Liver (tissue), 8 donors: ENCODE measurements at regions not wholly inside any gene's neighbourhood (a gene's known extent, or its start where the extent isn't known, plus 50 kb on each side); places are given as distances from the start of the nearest gene placed in this dataset.
A peak's percentile ranks its signal among the peaks of the same experiment; 100 is the strongest.

Experiments
- DNase-seq: peaks from one replicate; pipeline ENCODE4 v3.0.0-alpha.2; 2017; ENCODE audit warnings: low spot score
- H3K27ac ChIP-seq, 2 donors: one replicate each; pipeline ENCODE4 v1.7.0; 2013; ENCODE audit warnings: inconsistent platforms in 2 of 2, low read length in 2 of 2, control low read depth in 1 of 2, low read depth in 1 of 2, mild to moderate bottlenecking in 1 of 2
- H3K27me3 ChIP-seq, 4 donors: one replicate each; pipeline versions ENCODE4 v1.6.1 to v1.7.0; 2013; ENCODE audit warnings: low read length in 3 of 4, inconsistent platforms in 1 of 4, mild to moderate bottlenecking in 1 of 4, moderate library complexity in 1 of 4; ENCODE audit not compliant: control insufficient read depth in 4 of 4, insufficient read depth in 4 of 4
- H3K36me3 ChIP-seq, 4 donors: one replicate each; pipeline versions ENCODE4 v1.6.1 to v1.7.0; 2013; ENCODE audit warnings: low read length in 3 of 4, mild to moderate bottlenecking in 3 of 4, low read depth in 1 of 4, moderate library complexity in 1 of 4; ENCODE audit not compliant: control insufficient read depth in 4 of 4, insufficient read depth in 3 of 4
- H3K4me1 ChIP-seq, 4 donors: one replicate each; pipeline versions ENCODE4 v1.6.1 to v1.7.0; 2013; ENCODE audit warnings: low read length in 3 of 4, mild to moderate bottlenecking in 3 of 4, moderate library complexity in 1 of 4; ENCODE audit not compliant: control insufficient read depth in 4 of 4, insufficient read depth in 4 of 4
- H3K4me3 ChIP-seq, 3 donors: one replicate each; pipeline versions ENCODE4 v1.6.1 to v1.7.0; 2013; ENCODE audit warnings: low read length in 3 of 3, control low read depth in 1 of 3, low read depth in 1 of 3, mild to moderate bottlenecking in 1 of 3
- H3K9ac ChIP-seq, 2 donors: one replicate each; pipeline ENCODE4 v1.7.0; 2013; ENCODE audit warnings: low read length in 2 of 2, mild to moderate bottlenecking in 2 of 2, moderate library complexity in 2 of 2, control low read depth in 1 of 2, low read depth in 1 of 2
- H3K9me3 ChIP-seq, 4 donors: one replicate each; pipeline versions ENCODE4 v1.6.1 to v1.7.0; 2013; ENCODE audit warnings: low read length in 3 of 4; ENCODE audit not compliant: control insufficient read depth in 4 of 4
- ATF3 ChIP-seq: IDR thresholded peaks from 2 replicates; pipeline ENCODE4 v1.6.1; 2016; ENCODE audit warnings: antibody characterized with exemption
- CTCF ChIP-seq: fragments of 150-350 bp; IDR thresholded peaks from 2 replicates; pipeline ENCODE4 v1.5.1; 2017; ENCODE audit warnings: improper control_type of control experiment, low read depth, low read length; ENCODE audit not compliant: missing input control
- EGR1 ChIP-seq, 2 donors: IDR thresholded peaks; 2 replicates each; pipeline ENCODE4 v1.6.1; 2016 to 2018; ENCODE audit warnings: antibody characterized with exemption in 2 of 2, low read depth in 2 of 2
- FOXA1 ChIP-seq: IDR thresholded peaks from 2 replicates; pipeline ENCODE4 v1.6.1; 2016; ENCODE audit warnings: antibody characterized with exemption
- FOXA2 ChIP-seq: IDR thresholded peaks from 2 replicates; pipeline ENCODE4 v1.6.1; 2016; ENCODE audit warnings: antibody characterized with exemption
- HNF4A ChIP-seq, 2 donors: conservative IDR thresholded peaks; 2 replicates each; pipeline ENCODE4 v1.6.1; 2016; ENCODE audit warnings: antibody characterized with exemption in 2 of 2, mild to moderate bottlenecking in 2 of 2
- HNF4G ChIP-seq: IDR thresholded peaks from 2 replicates; pipeline ENCODE4 v1.6.1; 2016; ENCODE audit warnings: antibody characterized with exemption
- MAX ChIP-seq: IDR thresholded peaks from 2 replicates; pipeline ENCODE4 v1.6.1; 2016; ENCODE audit warnings: antibody characterized with exemption
- RAD21 ChIP-seq, 2 donors: IDR thresholded peaks; 2 replicates each; pipeline ENCODE4 v1.6.1; 2016; ENCODE audit warnings: antibody characterized with exemption in 2 of 2, mild to moderate bottlenecking in 2 of 2
- REST ChIP-seq: IDR thresholded peaks from 2 replicates; pipeline ENCODE4 v1.6.1; 2016; ENCODE audit warnings: antibody characterized with exemption, mild to moderate bottlenecking
- RXRA ChIP-seq, 2 donors: IDR thresholded peaks; 2 replicates each; pipeline ENCODE4 v1.6.1; 2017 to 2018; ENCODE audit warnings: antibody characterized with exemption in 2 of 2, mild to moderate bottlenecking in 1 of 2
- TAF1 ChIP-seq: conservative IDR thresholded peaks from 2 replicates; pipeline ENCODE4 v1.6.1; 2016; ENCODE audit warnings: antibody characterized with exemption, mild to moderate bottlenecking
- WGBS: extraction: QIAGEN DNeasy Blood & Tissue Kit; methylation state at CpG from one replicate; pipeline ENCODE4 v1.1.7; 2013; 5-methylcytosine and 5-hydroxymethylcytosine counted together
- TF ChIP-seq, protein P1 (sequence below): IDR thresholded peaks from 2 replicates; pipeline ENCODE4 v1.6.1; 2016; ENCODE audit warnings: antibody characterized with exemption
- donor health status: healthy.
- donor health status: healthy.
- donor health status: healthy.
- donor health status: healthy.
- donor health status: healthy.

GRCh38 chr16:85181739-85182129 lies 69.5 kb upstream of the CIBAR2 start (continued):
- TF ChIP-seq ATF3 = no peak
- TF ChIP-seq, protein P1, sequence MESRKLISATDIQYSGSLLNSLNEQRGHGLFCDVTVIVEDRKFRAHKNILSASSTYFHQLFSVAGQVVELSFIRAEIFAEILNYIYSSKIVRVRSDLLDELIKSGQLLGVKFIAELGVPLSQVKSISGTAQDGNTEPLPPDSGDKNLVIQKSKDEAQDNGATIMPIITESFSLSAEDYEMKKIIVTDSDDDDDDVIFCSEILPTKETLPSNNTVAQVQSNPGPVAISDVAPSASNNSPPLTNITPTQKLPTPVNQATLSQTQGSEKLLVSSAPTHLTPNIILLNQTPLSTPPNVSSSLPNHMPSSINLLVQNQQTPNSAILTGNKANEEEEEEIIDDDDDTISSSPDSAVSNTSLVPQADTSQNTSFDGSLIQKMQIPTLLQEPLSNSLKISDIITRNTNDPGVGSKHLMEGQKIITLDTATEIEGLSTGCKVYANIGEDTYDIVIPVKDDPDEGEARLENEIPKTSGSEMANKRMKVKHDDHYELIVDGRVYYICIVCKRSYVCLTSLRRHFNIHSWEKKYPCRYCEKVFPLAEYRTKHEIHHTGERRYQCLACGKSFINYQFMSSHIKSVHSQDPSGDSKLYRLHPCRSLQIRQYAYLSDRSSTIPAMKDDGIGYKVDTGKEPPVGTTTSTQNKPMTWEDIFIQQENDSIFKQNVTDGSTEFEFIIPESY = no peak
- peak; percentile 58 for TF ChIP-seq HNF4G
- TF ChIP-seq RXRA (IDR thresholded peaks at IDR 0.05) = peak; percentile 56 to 88

- Histone ChIP-seq H3K4me1 (peaks cover 7 to 15% (median 11%) of the 10 kb centered on the region in 4 donors), H3K27me3 (no peaks in the 10 kb centered on the region), H3K9me3 (peaks cover 0 to 4% (median 2%) of the 10 kb centered on the region in 4 donors), H3K27ac (no peak overlapping the region), H3K36me3 (peaks cover 0 to 3% (median 0%) of the 10 kb centered on the region in 4 donors), H3K9ac (no peak overlapping the region), H3K4me3 (no peak overlapping the region)
- WGBS = 94% methylated on average over 11 of the region's 11 CpGs
- DNase-seq = no peak
- TF ChIP-seq ATF3 = no peak
- TF ChIP-seq TAF1 = no peak
These were observed 70.0 kb upstream of the CIBAR2 start for GRCh38 chr16:85182286-85182685.

DNA sequence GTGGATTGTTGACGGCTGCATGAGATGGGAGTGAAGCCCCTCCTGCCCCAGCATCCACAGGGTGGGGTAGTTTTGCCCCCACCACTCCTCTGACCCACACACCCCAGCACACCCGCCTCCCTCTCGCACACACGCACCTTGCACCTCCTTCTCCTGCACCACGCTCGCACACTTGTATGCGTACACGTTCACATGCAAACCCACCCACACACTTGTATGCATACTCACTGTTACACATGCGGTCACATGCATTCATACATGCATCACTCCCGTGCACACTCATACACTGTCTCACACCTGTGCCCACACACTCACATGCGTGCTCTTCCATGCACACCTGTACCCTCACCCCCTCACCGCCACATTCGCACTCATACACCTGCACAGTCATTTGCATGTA lies 70.5 kb upstream of the CIBAR2 start:
- Histone ChIP-seq H3K4me3 (no peak overlapping the region), H3K36me3 (peaks cover 0 to 3% (median 0%) of the 10 kb centered on the region in 4 donors), H3K4me1 (peaks cover 7 to 15% (median 11%) of the 10 kb centered on the region in 4 donors), H3K9ac (no peak overlapping the region), H3K9me3 (peaks cover 0 to 4% (median 2%) of the 10 kb centered on the region in 4 donors), H3K27me3 (no peaks in the 10 kb centered on the region), H3K27ac (no peak overlapping the region)
- DNase-seq = no peak
- WGBS = 96% methylated on average over 13 of the region's 13 CpGs
- no peak for TF ChIP-seq FOXA2
- no peak for TF ChIP-seq HNF4G
- no peak for TF ChIP-seq CTCF
- TF ChIP-seq ATF3 = no peak
- no peak for TF ChIP-seq FOXA1
- TF ChIP-seq HNF4A (conservative IDR thresholded peaks at IDR 0.05) = no peak
- TF ChIP-seq EGR1 (IDR thresholded peaks at IDR 0.05; ENCODE audit: low read depth in 2 of 2) = no peak

DNA sequence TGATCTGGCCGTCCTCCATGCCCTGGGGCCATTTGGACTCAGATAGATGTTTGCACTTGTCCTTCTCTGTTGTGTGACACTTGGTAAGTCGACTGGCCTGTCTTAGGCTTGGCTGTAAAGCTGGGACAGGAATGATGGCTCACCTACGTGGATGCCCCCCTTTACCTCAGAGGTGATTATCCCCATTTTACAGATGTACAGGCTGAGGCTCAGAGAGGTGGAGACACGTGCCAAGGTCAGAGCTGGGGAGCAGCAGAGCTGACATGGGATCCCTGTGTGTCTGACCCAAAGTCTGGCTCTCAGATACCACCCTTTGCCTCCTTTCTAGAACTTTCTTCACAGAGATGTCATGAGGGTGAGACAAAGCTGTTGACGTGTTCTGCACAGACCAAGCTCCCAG lies 71.3 kb upstream of the CIBAR2 start:
- H3K4me1 ChIP-seq = peaks cover 7 to 15% (median 11%) of the 10 kb centered on the region in 4 donors
- no peak for DNase-seq
- H3K9ac ChIP-seq = no peak overlapping the region
- H3K27ac ChIP-seq = no peak overlapping the region
- H3K27me3 ChIP-seq = no peaks in the 10 kb centered on the region
- peaks cover 0 to 3% (median 0%) of the 10 kb centered on the region in 4 donors for H3K36me3 ChIP-seq
- H3K9me3 ChIP-seq = peaks cover 0 to 4% (median 2%) of the 10 kb centered on the region in 4 donors
- H3K4me3 ChIP-seq = no peak overlapping the region
- 93% methylated on average over 5 of the region's 5 CpGs for WGBS
- TF ChIP-seq ATF3 (no peak), REST (no peak), TAF1 (no peak), CTCF (no peak), RAD21 (IDR thresholded peaks at IDR 0.05) (no peak), MAX (no peak)
